B cell (primary cell): ENCODE measurements at regions not wholly inside any gene's neighbourhood (a gene's known extent, or its start where the extent isn't known, plus 50 kb on each side); places are given as distances from the start of the nearest gene placed in this dataset.

ENCODE experiments used
- ATAC-seq: fragments of 200-7000 bp; cut with Tn5 transposase; one replicate; pipeline ENCODE4 v1.10.0; 2021; ENCODE audit warnings: low read depth, mild to moderate bottlenecking, moderate number of reproducible peaks, moderate library complexity
- CTCF ChIA-PET: fragments of 350-600 bp; sonication (Branson Sonifier 250); formaldehyde crosslinking; loops from one replicate; lab custom pipeline; 2021; ENCODE audit warnings: antibody characterized with exemption, inconsistent platforms; lab: Charles Lee
- POLR2A ChIA-PET: fragments of 350-600 bp; sonication (Branson Sonifier 250); formaldehyde crosslinking; loops from one replicate; lab custom pipeline; 2021; ENCODE audit warnings: antibody characterized with exemption; lab: Charles Lee
- DNase-seq: peaks from one replicate; pipeline ENCODE4 v3.0.0; 2013
- H2AFZ ChIP-seq: 2 replicates; pipeline ENCODE4 v1.6.1; 2012; ENCODE audit warnings: mild to moderate bottlenecking, low read depth, low read length; ENCODE audit not compliant: insufficient read depth, poor library complexity, severe bottlenecking
- H3K27ac ChIP-seq, 2 donors: 1 replicate in 1 of 2; 2 replicates in 1 of 2; pipeline ENCODE4 v1.5.1; 2012 to 2013; ENCODE audit warnings: low read length in 2 of 2, mild to moderate bottlenecking in 2 of 2, moderate library complexity in 1 of 2
- H3K27me3 ChIP-seq, 4 experiments: fragments of 200-600 bp in 1 of 4; sonication (generic) in 1 of 4; replicated peaks in 1 of 4; 1 replicate in 2 of 4; 2 replicates in 2 of 4; pipeline versions ENCODE4 v1.6.1 to v1.7.0; 2013 to 2016; ENCODE audit warnings: low read length in 3 of 4, mild to moderate bottlenecking in 2 of 4, mixed read lengths in 1 of 4, moderate library complexity in 1 of 4; ENCODE audit not compliant: insufficient read depth in 4 of 4, control insufficient read depth in 3 of 4; ENCODE audit errors: control extremely low read depth in 1 of 4
- H3K36me3 ChIP-seq, 2 experiments: replicated peaks in 1 of 2; 1 replicate in 1 of 2; 2 replicates in 1 of 2; pipeline versions ENCODE4 v1.6.1 to v1.7.1; 2013; ENCODE audit warnings: low read length in 1 of 2; ENCODE audit not compliant: insufficient read depth in 2 of 2, control insufficient read depth in 1 of 2; ENCODE audit errors: control extremely low read depth in 1 of 2, extremely low read depth in 1 of 2
- H3K4me1 ChIP-seq, 2 donors: fragments of 200-600 bp in 1 of 2; sonication (generic) in 1 of 2; 1 replicate in 1 of 2; 2 replicates in 1 of 2; pipeline versions ENCODE4 v1.5.1 to v1.6.1; 2013 to 2017; ENCODE audit warnings: low read length in 2 of 2; ENCODE audit not compliant: control insufficient read depth in 2 of 2, insufficient read depth in 2 of 2
- H3K4me2 ChIP-seq: replicated peaks from 2 replicates; pipeline ENCODE3; 2012; ENCODE audit warnings: mild to moderate bottlenecking, low read depth, low read length; ENCODE audit not compliant: poor library complexity, severe bottlenecking
- H3K4me3 ChIP-seq, 5 experiments: fragments of 200-600 bp in 1 of 5; sonication (generic) in 1 of 5; 1 replicate in 3 of 5; 2 replicates in 2 of 5; pipeline versions ENCODE4 v1.5.1 to v1.7.0; 2011 to 2016; ENCODE audit warnings: low read length in 4 of 5, mild to moderate bottlenecking in 4 of 5, low read depth in 2 of 5, control low read depth in 1 of 5, moderate library complexity in 1 of 5; ENCODE audit not compliant: insufficient read depth in 1 of 5; ENCODE audit errors: control extremely low read depth in 1 of 5, extremely low read depth in 1 of 5
- H3K79me2 ChIP-seq: fragments of 200-600 bp; sonication (generic); one replicate; pipeline ENCODE4 v1.6.0; 2016; ENCODE audit warnings: low read length; ENCODE audit not compliant: control insufficient read depth, insufficient read depth
- H3K9ac ChIP-seq: fragments of 200-600 bp; sonication (generic); 2 replicates; pipeline ENCODE4 v1.6.1; 2017; ENCODE audit warnings: mild to moderate bottlenecking, low read length, moderate library complexity
- H3K9me3 ChIP-seq, 3 donors: one replicate each; pipeline versions ENCODE4 v1.6.1 to v1.7.1; 2013; ENCODE audit warnings: low read length in 2 of 3; ENCODE audit not compliant: control insufficient read depth in 2 of 3, insufficient read depth in 1 of 3; ENCODE audit errors: control extremely low read depth in 1 of 3
- H4K20me1 ChIP-seq: 2 replicates; pipeline ENCODE4 v1.6.0; 2012; ENCODE audit warnings: mild to moderate bottlenecking, low read length; ENCODE audit not compliant: insufficient read depth, control insufficient read depth, poor library complexity, severe bottlenecking
- H3K27ac Mint-ChIP-seq: one replicate; pipeline ENCODE4 v1.8.0; 2021; ENCODE audit warnings: mixed read lengths
- H3K27me3 Mint-ChIP-seq: one replicate; pipeline ENCODE4 v1.8.0; 2021; ENCODE audit warnings: mixed read lengths
- H3K4me1 Mint-ChIP-seq: one replicate; pipeline ENCODE4 v1.8.0; 2021; ENCODE audit warnings: mixed read lengths
- H3K4me3 Mint-ChIP-seq: one replicate; pipeline ENCODE4 v1.8.0; 2021; ENCODE audit warnings: mixed read lengths
- H3K9me3 Mint-ChIP-seq: one replicate; pipeline ENCODE4 v1.8.0; 2022; ENCODE audit warnings: mixed read lengths; ENCODE audit not compliant: insufficient read depth
- EZH2 ChIP-seq: IDR thresholded peaks from 2 replicates; pipeline ENCODE4 v1.6.1; 2012; ENCODE audit warnings: borderline replicate concordance, low read depth, mild to moderate bottlenecking, moderate library complexity, low read length; ENCODE audit not compliant: insufficient read depth, poor library complexity, severe bottlenecking
- WGBS: methylation state at CpG from one replicate; pipeline ENCODE4 v1.1.5; 2013; ENCODE audit warnings: missing lambda C conversion rate; ENCODE audit not compliant: insufficient coverage; 5-methylcytosine and 5-hydroxymethylcytosine counted together
- intact Hi-C: fragments of 100-400 bp; cut with micrococcal nuclease; formaldehyde crosslinking; loops from one replicate; pipeline ENCODE4 v1.10.0; 2022
- TF ChIP-seq, protein P1 (sequence below): fragments of 200-600 bp; IDR thresholded peaks from one replicate; pipeline ENCODE4 v1.8.0; 2022; ENCODE audit warnings: antibody characterized with exemption, mild to moderate bottlenecking

DNA sequence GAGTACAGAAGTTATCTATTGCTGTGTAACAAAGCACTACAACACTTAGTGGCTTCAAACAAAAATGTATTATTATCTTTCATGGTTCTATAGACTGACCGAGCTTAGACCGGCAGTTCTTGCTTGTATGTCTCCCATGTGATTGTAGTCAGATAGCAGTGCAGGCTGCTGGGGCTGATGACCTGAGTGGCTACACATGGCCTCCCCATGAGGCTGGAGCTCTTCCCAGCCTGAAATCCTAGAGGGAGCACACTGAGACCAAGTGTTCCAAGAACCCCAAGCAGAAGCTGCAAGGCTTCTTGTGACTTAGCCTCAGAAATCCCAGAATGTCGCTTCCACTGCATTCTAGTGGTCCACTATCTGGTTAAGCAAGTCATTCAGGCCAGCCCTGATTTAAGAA lies 141.2 kb upstream of the TLE3 start:
- H3K27me3 ChIP-seq = no peaks in the 10 kb centered on the region
- no peak overlapping the region for H3K4me2 ChIP-seq
- H3K9ac ChIP-seq = no peak overlapping the region
- ChIA-PET CTCF (interaction anchor here (0.9 to 1.0 kb wide), 2 partner anchors 221 to 228 kb away, joined by 3 read pairs; no protein-coding TSS in a partner anchor), POLR2A (interaction anchor here (1.6 kb wide), 1 partner anchor 139 kb away, joined by 4 read pairs; no protein-coding TSS in a partner anchor)
- H3K27ac ChIP-seq = no peak overlapping the region
- Mint-ChIP-seq H3K4me3 (no peak overlapping the region), H3K4me1 (peaks cover 47% of the 10 kb centered on the region), H3K27me3 (no peaks in the 10 kb centered on the region), H3K27ac (no peak overlapping the region), H3K9me3 (no peaks in the 10 kb centered on the region)
- H2AFZ ChIP-seq = no peak overlapping the region
- DNase-seq (no peak), ATAC-seq (no peak)
- H3K9me3 ChIP-seq = no peaks in the 10 kb centered on the region
- no peaks in the 10 kb centered on the region for H4K20me1 ChIP-seq
- no peaks in the 10 kb centered on the region for H3K79me2 ChIP-seq
- H3K4me3 ChIP-seq = no peak overlapping the region
- TF ChIP-seq EZH2 = no peak
- TF ChIP-seq, protein P1, sequence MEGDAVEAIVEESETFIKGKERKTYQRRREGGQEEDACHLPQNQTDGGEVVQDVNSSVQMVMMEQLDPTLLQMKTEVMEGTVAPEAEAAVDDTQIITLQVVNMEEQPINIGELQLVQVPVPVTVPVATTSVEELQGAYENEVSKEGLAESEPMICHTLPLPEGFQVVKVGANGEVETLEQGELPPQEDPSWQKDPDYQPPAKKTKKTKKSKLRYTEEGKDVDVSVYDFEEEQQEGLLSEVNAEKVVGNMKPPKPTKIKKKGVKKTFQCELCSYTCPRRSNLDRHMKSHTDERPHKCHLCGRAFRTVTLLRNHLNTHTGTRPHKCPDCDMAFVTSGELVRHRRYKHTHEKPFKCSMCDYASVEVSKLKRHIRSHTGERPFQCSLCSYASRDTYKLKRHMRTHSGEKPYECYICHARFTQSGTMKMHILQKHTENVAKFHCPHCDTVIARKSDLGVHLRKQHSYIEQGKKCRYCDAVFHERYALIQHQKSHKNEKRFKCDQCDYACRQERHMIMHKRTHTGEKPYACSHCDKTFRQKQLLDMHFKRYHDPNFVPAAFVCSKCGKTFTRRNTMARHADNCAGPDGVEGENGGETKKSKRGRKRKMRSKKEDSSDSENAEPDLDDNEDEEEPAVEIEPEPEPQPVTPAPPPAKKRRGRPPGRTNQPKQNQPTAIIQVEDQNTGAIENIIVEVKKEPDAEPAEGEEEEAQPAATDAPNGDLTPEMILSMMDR = no peak
- intact Hi-C loops = no loop called here
- 100% methylated on average over 3 of the region's 3 CpGs for WGBS
- H3K36me3 ChIP-seq = no peaks in the 10 kb centered on the region
- H3K4me1 ChIP-seq = peaks cover 40 to 60% of the 10 kb centered on the region in 2 donors

DNA sequence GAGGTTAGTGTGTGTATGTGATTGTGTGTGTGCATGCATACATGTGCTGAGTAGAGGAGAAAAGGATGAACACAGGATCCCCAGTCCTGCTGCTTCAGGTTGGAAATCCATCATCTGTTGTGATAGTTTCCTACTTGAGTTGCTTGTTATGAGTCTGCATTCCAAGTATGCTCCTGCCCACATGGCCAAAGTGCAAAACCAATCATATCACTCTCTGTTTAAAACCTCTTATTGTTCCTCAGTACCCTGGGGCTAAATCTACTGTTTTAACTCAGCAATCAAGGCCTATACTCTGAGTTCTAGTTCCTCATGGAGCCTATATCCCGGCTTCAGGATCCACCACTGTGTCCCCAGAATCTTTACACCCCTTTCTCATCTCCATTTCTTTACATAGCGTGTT lies 139.9 kb upstream of the TLE3 start:
- Histone ChIP-seq H3K9ac (no peak overlapping the region), H3K4me2 (no peak overlapping the region), H3K9me3 (no peaks in the 10 kb centered on the region), H3K27me3 (no peaks in the 10 kb centered on the region), H4K20me1 (no peaks in the 10 kb centered on the region), H3K27ac (no peak overlapping the region), H3K4me1 (peaks cover 33 to 50% of the 10 kb centered on the region in 2 donors), H3K79me2 (no peaks in the 10 kb centered on the region), H3K4me3 (no peak overlapping the region), H2AFZ (no peak overlapping the region), H3K36me3 (no peaks in the 10 kb centered on the region)
- Mint-ChIP-seq H3K4me3 (no peak overlapping the region), H3K27me3 (no peaks in the 10 kb centered on the region), H3K9me3 (no peaks in the 10 kb centered on the region), H3K27ac (no peak overlapping the region), H3K4me1 (peaks cover 41% of the 10 kb centered on the region)
- POLR2A ChIA-PET = no interaction called here
- intact Hi-C loops = no loop called here
- no peak for DNase-seq
- WGBS = 82% methylated on average over 2 of the region's 2 CpGs
- CTCF ChIA-PET = interaction anchor here (1.1 kb wide), 1 partner anchor 345 kb away, joined by 3 read pairs; no protein-coding TSS in a partner anchor
- TF ChIP-seq, protein P1 = no peak
- no peak for TF ChIP-seq EZH2
- ATAC-seq = no peak
